ENCODE measurements at regions not wholly inside any gene's neighbourhood (a gene's known extent, or its start where the extent isn't known, plus 50 kb on each side); places are given as distances from the start of the nearest gene placed in this dataset.

DNA sequence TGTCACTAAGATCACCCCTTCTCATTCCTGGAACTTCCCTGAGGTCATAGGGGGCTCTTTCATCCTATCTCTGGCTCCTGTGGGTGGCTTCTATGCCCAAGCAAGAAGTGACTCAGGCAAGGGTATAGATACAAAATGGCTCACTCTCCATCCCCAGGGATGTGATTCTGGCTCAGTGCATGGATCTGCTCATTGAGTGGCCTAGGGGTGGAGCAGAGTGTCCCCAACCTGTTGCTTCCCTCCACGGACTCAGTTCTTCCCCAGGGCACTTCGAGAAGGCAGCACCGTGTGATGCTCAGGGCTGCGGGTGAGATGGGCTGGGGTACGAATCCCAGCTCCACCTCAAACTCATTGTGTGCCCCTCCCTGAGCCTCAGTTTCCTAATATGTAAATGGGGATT is 136.4 kb downstream of the PTPRS start:
- H3K36me3 Mint-ChIP-seq, result no peaks in the 10 kb centered on the region
- WGBS (ENCODE audit: insufficient coverage), result 80% methylated on average over 2 of the region's 5 CpGs
- no peaks in the 10 kb centered on the region for H3K79me2 ChIP-seq (ENCODE audit: insufficient read depth, low read length)
- peaks cover 0 to 8% (median 4%) of the 10 kb centered on the region in 3 donors for H3K27me3 Mint-ChIP-seq (ENCODE audit: low read depth in 3 of 3)
- H3K27ac ChIP-seq (ENCODE audit: low read depth in 1 of 2, low read length in 2 of 2), result no peak overlapping the region
- H3K4me3 Mint-ChIP-seq, result no peak overlapping the region
- DNase-seq, result no peak
- H3K9ac ChIP-seq (ENCODE audit: insufficient read depth, low read length, poor library complexity, severe bottlenecking), result no peak overlapping the region
- TF ChIP-seq, protein P1, sequence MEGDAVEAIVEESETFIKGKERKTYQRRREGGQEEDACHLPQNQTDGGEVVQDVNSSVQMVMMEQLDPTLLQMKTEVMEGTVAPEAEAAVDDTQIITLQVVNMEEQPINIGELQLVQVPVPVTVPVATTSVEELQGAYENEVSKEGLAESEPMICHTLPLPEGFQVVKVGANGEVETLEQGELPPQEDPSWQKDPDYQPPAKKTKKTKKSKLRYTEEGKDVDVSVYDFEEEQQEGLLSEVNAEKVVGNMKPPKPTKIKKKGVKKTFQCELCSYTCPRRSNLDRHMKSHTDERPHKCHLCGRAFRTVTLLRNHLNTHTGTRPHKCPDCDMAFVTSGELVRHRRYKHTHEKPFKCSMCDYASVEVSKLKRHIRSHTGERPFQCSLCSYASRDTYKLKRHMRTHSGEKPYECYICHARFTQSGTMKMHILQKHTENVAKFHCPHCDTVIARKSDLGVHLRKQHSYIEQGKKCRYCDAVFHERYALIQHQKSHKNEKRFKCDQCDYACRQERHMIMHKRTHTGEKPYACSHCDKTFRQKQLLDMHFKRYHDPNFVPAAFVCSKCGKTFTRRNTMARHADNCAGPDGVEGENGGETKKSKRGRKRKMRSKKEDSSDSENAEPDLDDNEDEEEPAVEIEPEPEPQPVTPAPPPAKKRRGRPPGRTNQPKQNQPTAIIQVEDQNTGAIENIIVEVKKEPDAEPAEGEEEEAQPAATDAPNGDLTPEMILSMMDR (IDR thresholded peaks at IDR 0.05), result no peak
- peaks cover 10 to 41% (median 35%) of the 10 kb centered on the region in 7 donors for H3K9me3 Mint-ChIP-seq
- H2AFZ ChIP-seq (ENCODE audit: insufficient read depth, low read depth, low read length, poor library complexity, severe bottlenecking), result no peak overlapping the region
- peaks cover 26 to 32% of the 10 kb centered on the region in 2 donors for H3K9me3 ChIP-seq (replicated peaks in 1 of 2; ENCODE audit: control insufficient read depth in 1 of 2, insufficient read depth in 1 of 2, low read length in 2 of 2)
- no peak overlapping the region for H3K27ac Mint-ChIP-seq
- no peaks in the 10 kb centered on the region for H3K36me3 ChIP-seq (replicated peaks in 1 of 2; ENCODE audit: control insufficient read depth in 1 of 2, insufficient read depth in 2 of 2, low read length in 2 of 2)
- H4K20me1 ChIP-seq (ENCODE audit: insufficient read depth, low read length), result no peaks in the 10 kb centered on the region
- H3K4me1 Mint-ChIP-seq, result peaks cover 11% of the 10 kb centered on the region
- intact Hi-C loops (cut with micrococcal nuclease), result no loop called here
- H3K4me1 ChIP-seq (ENCODE audit: control insufficient read depth in 1 of 2, insufficient read depth in 2 of 2, low read length in 2 of 2), result peaks cover 0 to 16% of the 10 kb centered on the region in 2 donors
- no peak overlapping the region for H3K4me2 ChIP-seq (replicated peaks; ENCODE audit: extremely low read depth, low read length, poor library complexity, severe bottlenecking)
- H3K27me3 ChIP-seq (ENCODE audit: control insufficient read depth in 2 of 2, insufficient read depth in 2 of 2, low read length in 2 of 2), result no peaks in the 10 kb centered on the region
- H3K4me3 ChIP-seq (replicated peaks in 1 of 3; ENCODE audit: low read depth in 2 of 3, low read length in 3 of 3), result no peak overlapping the region

All from CD14-positive monocyte (primary cell).